Hepatocyte (in vitro differentiated cells): ENCODE measurements at regions not wholly inside any gene's neighbourhood (a gene's known extent, or its start where the extent isn't known, plus 50 kb on each side); places are given as distances from the start of the nearest gene placed in this dataset.
"Not testable (repeated sequence)": the region's sequence is repeated elsewhere in the genome, so short reads cannot be mapped to it uniquely, and the experiment has no call there.

ENCODE experiments used
- EZH2 ChIP-seq: fragments of 200-600 bp; sonication (generic); IDR thresholded peaks from 2 replicates; pipeline ENCODE4 v1.6.1; 2016; ENCODE audit warnings: antibody characterized with exemption, mild to moderate bottlenecking, borderline replicate concordance
- EZH2phosphoT487 ChIP-seq: fragments of 200-600 bp; sonication (generic); IDR thresholded peaks from one replicate; pipeline ENCODE4 v1.6.1; 2018; ENCODE audit warnings: antibody characterized with exemption, mild to moderate bottlenecking, low read depth, moderate library complexity; ENCODE audit not compliant: unreplicated experiment, severe bottlenecking
- TF ChIP-seq, protein P1 (sequence below): fragments of 200-600 bp; sonication (generic); IDR thresholded peaks from 2 replicates; pipeline ENCODE4 v1.5.1; 2016; ENCODE audit warnings: antibody characterized with exemption, mild to moderate bottlenecking; ENCODE audit not compliant: poor library complexity

DNA sequence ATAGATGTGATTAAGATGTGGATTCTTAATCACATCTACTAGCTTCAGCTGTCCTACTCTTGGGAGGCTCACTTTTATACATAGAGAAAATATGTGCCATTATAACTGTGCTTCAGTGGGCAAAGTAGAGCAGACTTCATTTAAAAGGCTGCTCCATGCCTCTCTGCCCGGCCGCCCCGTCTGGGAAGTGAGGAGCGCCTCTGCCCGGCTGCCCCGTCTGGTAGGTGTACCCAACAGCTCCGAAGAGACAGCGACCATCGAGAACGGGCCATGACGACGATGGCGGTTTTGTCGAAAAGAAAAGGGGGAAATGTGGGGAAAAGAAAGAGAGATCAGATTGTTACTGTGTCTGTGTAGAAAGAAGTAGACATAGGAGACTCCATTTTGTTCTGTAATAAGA lies 126.4 kb downstream of the TMX1 start:
- TF ChIP-seq, protein P1, sequence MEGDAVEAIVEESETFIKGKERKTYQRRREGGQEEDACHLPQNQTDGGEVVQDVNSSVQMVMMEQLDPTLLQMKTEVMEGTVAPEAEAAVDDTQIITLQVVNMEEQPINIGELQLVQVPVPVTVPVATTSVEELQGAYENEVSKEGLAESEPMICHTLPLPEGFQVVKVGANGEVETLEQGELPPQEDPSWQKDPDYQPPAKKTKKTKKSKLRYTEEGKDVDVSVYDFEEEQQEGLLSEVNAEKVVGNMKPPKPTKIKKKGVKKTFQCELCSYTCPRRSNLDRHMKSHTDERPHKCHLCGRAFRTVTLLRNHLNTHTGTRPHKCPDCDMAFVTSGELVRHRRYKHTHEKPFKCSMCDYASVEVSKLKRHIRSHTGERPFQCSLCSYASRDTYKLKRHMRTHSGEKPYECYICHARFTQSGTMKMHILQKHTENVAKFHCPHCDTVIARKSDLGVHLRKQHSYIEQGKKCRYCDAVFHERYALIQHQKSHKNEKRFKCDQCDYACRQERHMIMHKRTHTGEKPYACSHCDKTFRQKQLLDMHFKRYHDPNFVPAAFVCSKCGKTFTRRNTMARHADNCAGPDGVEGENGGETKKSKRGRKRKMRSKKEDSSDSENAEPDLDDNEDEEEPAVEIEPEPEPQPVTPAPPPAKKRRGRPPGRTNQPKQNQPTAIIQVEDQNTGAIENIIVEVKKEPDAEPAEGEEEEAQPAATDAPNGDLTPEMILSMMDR = not testable (repeated sequence)
- not testable (repeated sequence) for TF ChIP-seq EZH2phosphoT487, EZH2
